GM12892 (cell line): ENCODE measurements at regions not wholly inside any gene's neighbourhood (a gene's known extent, or its start where the extent isn't known, plus 50 kb on each side); places are given as distances from the start of the nearest gene placed in this dataset.

ENCODE experiments used
- POLR2A ChIP-seq: IDR thresholded peaks from 2 replicates; pipeline ENCODE4 v1.6.1; 2011; ENCODE audit warnings: low read depth, low read length, control low read depth
- POLR2AphosphoS5 ChIP-seq: IDR thresholded peaks from 2 replicates; pipeline ENCODE4 v1.6.1; 2011; ENCODE audit warnings: low read depth, low read length, control low read depth
- TAF1 ChIP-seq: IDR thresholded peaks from 2 replicates; pipeline ENCODE4 v1.6.1; 2011; ENCODE audit warnings: low read depth, mild to moderate bottlenecking, control low read depth, low read length, borderline replicate concordance

DNA sequence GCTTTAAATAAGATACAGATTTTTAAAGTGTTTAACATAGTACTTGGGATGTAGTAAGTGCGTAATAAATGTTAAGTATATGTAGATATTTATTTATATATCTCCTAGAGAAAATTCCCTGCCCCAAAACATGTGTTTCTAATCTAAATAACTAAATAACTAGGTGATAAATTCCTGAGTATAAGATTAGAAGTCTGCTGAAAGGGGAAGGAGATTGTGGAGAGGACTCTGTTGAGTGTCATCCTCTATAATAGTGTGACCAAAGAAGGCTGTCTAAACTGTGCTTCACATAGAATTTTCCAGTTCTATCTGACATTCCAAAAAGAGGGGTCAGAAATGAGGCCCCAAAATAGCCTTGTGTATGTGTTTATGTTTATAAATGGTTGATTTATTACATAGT lies 590.5 kb upstream of the ADAMTS5 start:
- TF ChIP-seq POLR2A (no peak), POLR2AphosphoS5 (no peak), TAF1 (no peak)
